ENCODE measurements at regions not wholly inside any gene's neighbourhood (a gene's known extent, or its start where the extent isn't known, plus 50 kb on each side); places are given as distances from the start of the nearest gene placed in this dataset.

GRCh38 chr10:30182191-30183054, 123.0 kb upstream of the JCAD start:
- Histone ChIP-seq H3K27me3 (ENCODE audit: insufficient read depth, low read length) (no peaks in the 10 kb centered on the region), H3K79me1 (ENCODE audit: insufficient read depth, low read depth, low read length, poor library complexity, severe bottlenecking) (no peaks in the 10 kb centered on the region), H3K4me1 (ENCODE audit: insufficient read depth, low read length) (no peaks in the 10 kb centered on the region), H3K56ac (ENCODE audit: insufficient read length, low read depth, low read length) (no peak overlapping the region), H3K79me2 (ENCODE audit: insufficient read depth, low read length) (no peaks in the 10 kb centered on the region), H4K20me1 (ENCODE audit: control insufficient read depth, insufficient read depth, insufficient read length) (no peaks in the 10 kb centered on the region), H3K4ac (ENCODE audit: low read depth, low read length) (no peak overlapping the region), H3K27ac (ENCODE audit: insufficient read length, low read depth, low read length) (no peak overlapping the region), H4K8ac (replicated peaks; ENCODE audit: insufficient read length, low read depth, low read length) (no peak overlapping the region), H3K23me2 (ENCODE audit: insufficient read length, low read depth, low read length, poor library complexity, severe bottlenecking) (no peaks in the 10 kb centered on the region), H2AK5ac (ENCODE audit: insufficient read length, low read length) (no peak overlapping the region), H3K4me2 (ENCODE audit: insufficient read depth, insufficient read length, low read length) (no peak overlapping the region), H3K18ac (ENCODE audit: insufficient read length, low read depth, low read length) (no peak overlapping the region), H3K23ac (ENCODE audit: insufficient read length, low read depth, low read length) (no peak overlapping the region), H3K9me3 (ENCODE audit: control insufficient read depth, low read depth, low read length) (no peaks in the 10 kb centered on the region), H2BK20ac (ENCODE audit: low read depth, low read length, poor library complexity, severe bottlenecking) (no peak overlapping the region), H4K91ac (ENCODE audit: insufficient read length, low read depth, low read length) (no peak overlapping the region), H3K9ac (ENCODE audit: extremely low read depth, insufficient read length, low read length) (no peak overlapping the region), H2AFZ (ENCODE audit: low read length) (no peak overlapping the region), H3T11ph (ENCODE audit: low read length) (no peak overlapping the region), H2BK15ac (ENCODE audit: low read depth, low read length) (no peak overlapping the region), H2BK5ac (ENCODE audit: insufficient read length, low read length) (no peak overlapping the region), H4K5ac (ENCODE audit: insufficient read length, low read depth, low read length) (no peak overlapping the region), H3K14ac (ENCODE audit: insufficient read depth, low read length) (no peak overlapping the region), H2BK120ac (ENCODE audit: low read depth, low read length, poor library complexity, severe bottlenecking) (no peak overlapping the region), H2BK12ac (ENCODE audit: insufficient read length, low read depth, low read length) (no peak overlapping the region)
- DNase-seq = no peak
- Mint-ChIP-seq H3K9me3 (no peaks in the 10 kb centered on the region), H3K4me1 (peaks cover 0 to 2% of the 10 kb centered on the region in 2 experiments; a peak in 2 of 4 replicates), H3K27ac (peak overlapping the region in 1 of 3 experiments; percentile 68; a peak in 1 of 7 replicates), H3K36me3 (ENCODE audit: insufficient read depth in 1 of 3, low read depth in 3 of 3) (no peaks in the 10 kb centered on the region), H3K27me3 (ENCODE audit: low read depth) (peaks cover 2% of the 10 kb centered on the region), H3K4me3 (no peak overlapping the region)
- no peak for TF ChIP-seq CTCF (conservative IDR thresholded peaks at IDR 0.05)
- no CpG with 5 or more reads among the region's 25 CpGs for WGBS (ENCODE audit: extremely low coverage, insufficient read length, low lambda C conversion rate)
